Vagina (tissue), 2 donors: ENCODE measurements at regions not wholly inside any gene's neighbourhood (a gene's known extent, or its start where the extent isn't known, plus 50 kb on each side); places are given as distances from the start of the nearest gene placed in this dataset.
A peak's percentile ranks its signal among the peaks of the same experiment; 100 is the strongest.
"Not testable (repeated sequence)": the region's sequence is repeated elsewhere in the genome, so short reads cannot be mapped to it uniquely, and the experiment has no call there.

Experiments used
- DNase-seq, 2 donors: peaks; one replicate each; pipeline ENCODE4 v3.0.0-alpha.2; 2017; ENCODE audit errors: extremely low spot score in 2 of 2
- H3K27ac ChIP-seq: fragments of 200-600 bp; sonication (generic); one replicate; pipeline ENCODE4 v1.5.1; 2019
- H3K27me3 ChIP-seq: fragments of 200-600 bp; sonication (generic); one replicate; pipeline ENCODE4 v1.5.1; 2019
- H3K36me3 ChIP-seq, 2 donors: fragments of 200-600 bp; sonication (generic); one replicate each; pipeline ENCODE4 v1.5.1; 2017 to 2019
- H3K4me1 ChIP-seq: fragments of 200-600 bp; sonication (generic); one replicate; pipeline ENCODE4 v1.5.1; 2019
- H3K4me3 ChIP-seq, 2 donors: fragments of 200-600 bp; sonication (generic); 1 replicate in 1 of 2; 2 replicates in 1 of 2; pipeline ENCODE4 v1.5.1; 2016 to 2019
- H3K9me3 ChIP-seq: fragments of 200-600 bp; sonication (generic); one replicate; pipeline ENCODE4 v1.5.1; 2019
- CTCF ChIP-seq, 3 experiments: fragments of 450-650 bp in 2 of 3; fragments of 200-600 bp in 1 of 3; sonication (generic) in 1 of 3; IDR thresholded peaks; one replicate each; pipeline ENCODE4 v1.5.1; 2017 to 2019; ENCODE audit warnings: antibody characterized with exemption in 3 of 3, mild to moderate bottlenecking in 2 of 3, moderate library complexity in 2 of 3
- POLR2A ChIP-seq, 2 donors: fragments of 450-650 bp; IDR thresholded peaks; one replicate each; pipeline ENCODE4 v1.6.1; 2017; ENCODE audit warnings: antibody characterized with exemption in 2 of 2, mild to moderate bottlenecking in 2 of 2, moderate library complexity in 2 of 2
- POLR2AphosphoS5 ChIP-seq, 2 donors: sonication (generic); formaldehyde crosslinking; IDR thresholded peaks; one replicate each; pipeline ENCODE4 v1.9.0; 2017; ENCODE audit warnings: antibody characterized with exemption in 2 of 2, mild to moderate bottlenecking in 2 of 2, low read depth in 1 of 2; ENCODE audit not compliant: insufficient read depth in 1 of 2
- intact Hi-C: fragments of 100-400 bp; cut with DNase I; formaldehyde crosslinking; loops from one replicate; pipeline ENCODE4 v1.15.1; 2023

- no peak overlapping the region for H3K4me3 ChIP-seq
- H3K36me3 ChIP-seq: no peaks in the 10 kb centered on the region
- H3K27ac ChIP-seq: no peak overlapping the region
- no peak for DNase-seq
- intact Hi-C loops: no loop called here
- TF ChIP-seq POLR2A (IDR thresholded peaks at IDR 0.05): no peak
- no peak for TF ChIP-seq POLR2AphosphoS5 (IDR thresholded peaks at IDR 0.05; ENCODE audit: insufficient read depth in 1 of 2, low read depth in 1 of 2)
- TF ChIP-seq CTCF (IDR thresholded peaks at IDR 0.05): no peak
- H3K9me3 ChIP-seq: no peaks in the 10 kb centered on the region
- no peaks in the 10 kb centered on the region for H3K27me3 ChIP-seq
- no peaks in the 10 kb centered on the region for H3K4me1 ChIP-seq
Observed at GRCh38 chr16:25553711-25554436, 137.9 kb upstream of the HS3ST4 start.

GRCh38 chr16:25550647-25551046, 141.1 kb upstream of the HS3ST4 start:
- Histone ChIP-seq H3K4me3 (no peak overlapping the region), H3K4me1 (no peaks in the 10 kb centered on the region), H3K27ac (no peak overlapping the region), H3K36me3 (no peaks in the 10 kb centered on the region), H3K9me3 (no peaks in the 10 kb centered on the region), H3K27me3 (no peaks in the 10 kb centered on the region)
- intact Hi-C loops: no loop called here
- no peak for DNase-seq
- TF ChIP-seq POLR2AphosphoS5 (IDR thresholded peaks at IDR 0.05; ENCODE audit: insufficient read depth in 1 of 2, low read depth in 1 of 2): no peak

GRCh38 chr16:25546791-25547190, 145.0 kb upstream of the HS3ST4 start:
- Histone ChIP-seq H3K9me3 (no peaks in the 10 kb centered on the region), H3K4me3 (no peak overlapping the region), H3K27ac (no peak overlapping the region), H3K4me1 (no peaks in the 10 kb centered on the region), H3K36me3 (no peaks in the 10 kb centered on the region), H3K27me3 (no peaks in the 10 kb centered on the region)
- intact Hi-C loops: no loop called here
- no peak for DNase-seq
- TF ChIP-seq CTCF (IDR thresholded peaks at IDR 0.05): no peak
- no peak for TF ChIP-seq POLR2A (IDR thresholded peaks at IDR 0.05)
- TF ChIP-seq POLR2AphosphoS5 (IDR thresholded peaks at IDR 0.05; ENCODE audit: insufficient read depth in 1 of 2, low read depth in 1 of 2): no peak

DNA sequence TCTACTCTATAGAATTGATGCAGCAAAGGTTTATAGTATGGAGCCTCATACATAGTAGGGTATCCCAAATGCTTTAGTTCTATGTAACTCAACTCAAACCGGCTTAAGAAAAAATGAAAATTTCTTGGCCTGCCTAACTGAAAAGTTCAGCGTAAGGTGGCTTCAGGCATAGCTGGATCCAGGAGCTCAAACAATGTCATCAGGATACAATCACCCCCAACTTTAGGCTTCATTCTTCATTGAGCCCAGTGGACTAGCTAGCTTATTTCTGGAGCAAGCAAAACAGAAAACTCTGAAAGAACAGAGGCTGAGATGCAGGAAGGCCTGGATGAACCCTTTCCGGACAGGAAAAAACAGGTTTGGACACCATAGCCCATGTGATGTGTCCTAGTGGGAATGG, 147.5 kb upstream of the HS3ST4 start:
- Histone ChIP-seq H3K4me3 (no peak overlapping the region), H3K36me3 (no peaks in the 10 kb centered on the region), H3K9me3 (no peaks in the 10 kb centered on the region), H3K4me1 (no peaks in the 10 kb centered on the region), H3K27ac (no peak overlapping the region), H3K27me3 (no peaks in the 10 kb centered on the region)
- intact Hi-C loops: no loop called here
- peak in 1 of 2 donors; percentile 8 for DNase-seq
- TF ChIP-seq CTCF (IDR thresholded peaks at IDR 0.05) (no peak), POLR2A (IDR thresholded peaks at IDR 0.05) (no peak), POLR2AphosphoS5 (IDR thresholded peaks at IDR 0.05; ENCODE audit: insufficient read depth in 1 of 2, low read depth in 1 of 2) (no peak)

GRCh38 chr16:25542306-25542705, 149.5 kb upstream of the HS3ST4 start:
- no peaks in the 10 kb centered on the region for H3K4me1 ChIP-seq
- H3K9me3 ChIP-seq: no peaks in the 10 kb centered on the region
- no peaks in the 10 kb centered on the region for H3K36me3 ChIP-seq
- no peaks in the 10 kb centered on the region for H3K27me3 ChIP-seq
- intact Hi-C loops: no loop called here
- DNase-seq: peak in 1 of 2 donors; percentile 52
- no peak for TF ChIP-seq CTCF (IDR thresholded peaks at IDR 0.05)
- no peak for TF ChIP-seq POLR2AphosphoS5 (IDR thresholded peaks at IDR 0.05; ENCODE audit: insufficient read depth in 1 of 2, low read depth in 1 of 2)
- TF ChIP-seq POLR2A (IDR thresholded peaks at IDR 0.05): no peak
- no peak overlapping the region for H3K27ac ChIP-seq
- H3K4me3 ChIP-seq: no peak overlapping the region

GRCh38 chr16:25539767-25540166, 152.0 kb upstream of the HS3ST4 start:
- H3K4me1 ChIP-seq, H3K9me3 ChIP-seq, intact Hi-C loops, H3K36me3 ChIP-seq, H3K27ac ChIP-seq, H3K27me3 ChIP-seq, DNase-seq, H3K4me3 ChIP-seq: not testable (repeated sequence)
